Fibroblast of villous mesenchyme (primary cell): ENCODE measurements at regions not wholly inside any gene's neighbourhood (a gene's known extent, or its start where the extent isn't known, plus 50 kb on each side); places are given as distances from the start of the nearest gene placed in this dataset.

Experiments
- DNase-seq: peaks from one replicate; pipeline ENCODE4 v3.0.0-alpha.2; 2010; ENCODE audit warnings: low read depth
- H3K4me3 ChIP-seq: 2 replicates; pipeline ENCODE4 v1.5.1; 2011; ENCODE audit warnings: low read depth, mild to moderate bottlenecking, low read length
- CTCF ChIP-seq: IDR thresholded peaks from 2 replicates; pipeline ENCODE4 v1.5.1; 2012; ENCODE audit warnings: low read depth, mild to moderate bottlenecking, low read length; ENCODE audit not compliant: insufficient read depth

- no peak for DNase-seq
- no peak overlapping the region for H3K4me3 ChIP-seq
- TF ChIP-seq CTCF, result no peak
These were observed 82.4 kb upstream of the ZIC3 start for GRCh38 chrX:137483554-137483953.

- DNase-seq, result no peak
- TF ChIP-seq CTCF, result no peak
- H3K4me3 ChIP-seq, result no peak overlapping the region
These were observed 83.8 kb upstream of the ZIC3 start for GRCh38 chrX:137482136-137482535.

- TF ChIP-seq CTCF, result no peak
- no peak overlapping the region for H3K4me3 ChIP-seq
- DNase-seq, result no peak
These were observed 86.5 kb upstream of the ZIC3 start for GRCh38 chrX:137479386-137479785.

- no peak for DNase-seq
- no peak overlapping the region for H3K4me3 ChIP-seq
- TF ChIP-seq CTCF, result no peak
These were observed 124.2 kb upstream of the ZIC3 start for GRCh38 chrX:137441711-137442110.

- TF ChIP-seq CTCF, result no peak
- H3K4me3 ChIP-seq, result no peak overlapping the region
- no peak for DNase-seq
These were observed 133.3 kb upstream of the ZIC3 start for GRCh38 chrX:137432609-137433008.

GRCh38 chrX:137431693-137432488 lies 134.0 kb upstream of the ZIC3 start:
- TF ChIP-seq CTCF, result no peak
- DNase-seq, result no peak
- H3K4me3 ChIP-seq, result no peak overlapping the region
